GM23338 (cell line): ENCODE measurements at regions not wholly inside any gene's neighbourhood (a gene's known extent, or its start where the extent isn't known, plus 50 kb on each side); places are given as distances from the start of the nearest gene placed in this dataset.

ENCODE experiments used
- ATAC-seq: fragments of 200-7000 bp; cut with Tn5 transposase; 3 replicates; pipeline ENCODE4 v1.9.1; 2020
- DNase-seq: peaks from one replicate; pipeline ENCODE4 v3.0.0-alpha.2; 2015; ENCODE audit warnings: low spot score
- H2AFZ ChIP-seq: fragments of 200-600 bp; sonication (generic); 2 replicates; pipeline ENCODE4 v1.8.0; 2016; ENCODE audit warnings: antibody characterized with exemption, mild to moderate bottlenecking, moderate library complexity
- H3F3A ChIP-seq: fragments of 200-600 bp; sonication (generic); replicated peaks from 2 replicates; pipeline ENCODE4 v1.8.0; 2017; ENCODE audit warnings: antibody characterized with exemption, mixed run types, low read depth
- H3K27ac ChIP-seq: fragments of 200-600 bp; sonication (generic); 2 replicates; pipeline ENCODE4 v1.6.1; 2016; ENCODE audit warnings: low read depth
- H3K27me3 ChIP-seq: fragments of 200-600 bp; sonication (generic); 2 replicates; pipeline ENCODE4 v1.8.0; 2016; ENCODE audit warnings: mild to moderate bottlenecking, mixed run types, moderate library complexity; ENCODE audit not compliant: insufficient read depth
- H3K36me3 ChIP-seq: fragments of 200-600 bp; sonication (generic); 2 replicates; pipeline ENCODE4 v1.8.0; 2016; ENCODE audit warnings: mild to moderate bottlenecking; ENCODE audit not compliant: insufficient read depth
- H3K4me1 ChIP-seq: fragments of 200-600 bp; sonication (generic); 2 replicates; pipeline ENCODE4 v1.8.0; 2016; ENCODE audit warnings: mild to moderate bottlenecking, moderate library complexity; ENCODE audit not compliant: insufficient read depth
- H3K4me2 ChIP-seq: fragments of 200-600 bp; sonication (generic); 2 replicates; pipeline ENCODE4 v1.7.1; 2017; ENCODE audit warnings: mixed run types
- H3K4me3 ChIP-seq: fragments of 200-600 bp; sonication (generic); 2 replicates; pipeline ENCODE4 v1.6.1; 2016; ENCODE audit warnings: mixed run types
- H3K79me2 ChIP-seq: fragments of 200-600 bp; sonication (generic); replicated peaks from 2 replicates; pipeline ENCODE4 v1.8.0; 2017; ENCODE audit warnings: mild to moderate bottlenecking; ENCODE audit not compliant: insufficient read depth
- H3K9me2 ChIP-seq: fragments of 200-600 bp; sonication (generic); 2 replicates; pipeline ENCODE4 v1.8.0; 2017; ENCODE audit not compliant: insufficient read depth
- H4K20me1 ChIP-seq: fragments of 200-600 bp; sonication (generic); replicated peaks from 2 replicates; pipeline ENCODE4 v1.8.0; 2017; ENCODE audit warnings: mild to moderate bottlenecking; ENCODE audit not compliant: insufficient read depth
- H3K27ac Mint-ChIP-seq: 2 replicates; pipeline ENCODE4 v1.8.0; 2020; ENCODE audit warnings: inconsistent platforms, mild to moderate bottlenecking, moderate library complexity, mixed read lengths
- H3K27me3 Mint-ChIP-seq: 3 replicates; pipeline ENCODE4 v1.8.0; 2022; ENCODE audit warnings: low read depth, mild to moderate bottlenecking, moderate library complexity, mixed read lengths, inconsistent platforms; ENCODE audit not compliant: insufficient read depth, poor library complexity
- H3K36me3 Mint-ChIP-seq: 3 replicates; pipeline ENCODE4 v1.8.0; 2021; ENCODE audit warnings: low read depth, mild to moderate bottlenecking, inconsistent platforms, moderate library complexity, mixed read lengths
- H3K4me1 Mint-ChIP-seq: 3 replicates; pipeline ENCODE4 v1.8.0; 2020; ENCODE audit warnings: mild to moderate bottlenecking, inconsistent platforms, mixed read lengths
- H3K4me3 Mint-ChIP-seq: 3 replicates; pipeline ENCODE4 v1.8.0; 2021; ENCODE audit warnings: moderate library complexity, mild to moderate bottlenecking, inconsistent platforms, mixed read lengths
- H3K9me3 Mint-ChIP-seq: 3 replicates; pipeline ENCODE4 v1.8.0; 2020; ENCODE audit warnings: moderate library complexity, mild to moderate bottlenecking, inconsistent platforms, mixed read lengths
- EZH2phosphoT487 ChIP-seq: fragments of 200-600 bp; sonication (generic); IDR thresholded peaks from one replicate; pipeline ENCODE4 v1.8.1; 2018; ENCODE audit warnings: antibody characterized with exemption; ENCODE audit not compliant: unreplicated experiment
- NANOG ChIP-seq: IDR thresholded peaks from 2 replicates; pipeline ENCODE4 v1.6.1; 2016; ENCODE audit warnings: antibody characterized with exemption, borderline replicate concordance
- REST ChIP-seq: IDR thresholded peaks from one replicate; pipeline ENCODE4 v1.6.1; 2018; ENCODE audit warnings: antibody characterized with exemption; ENCODE audit not compliant: unreplicated experiment
- ZNF462 ChIP-seq: fragments of 250-450 bp; sonication (Bioruptor Pico); IDR thresholded peaks from 2 replicates; pipeline ENCODE4 v1.5.0; 2020; ENCODE audit warnings: mild to moderate bottlenecking, moderate library complexity
- TF ChIP-seq, protein P1 (sequence below), 2 experiments: fragments of 200-600 bp in 1 of 2; sonication (generic) in 1 of 2; conservative IDR thresholded peaks; 2 replicates each; pipeline versions ENCODE4 v1.5.1 to v1.6.1; 2016 to 2017; ENCODE audit warnings: antibody characterized with exemption in 2 of 2, low read depth in 2 of 2, mild to moderate bottlenecking in 2 of 2, moderate library complexity in 1 of 2

GRCh38 chr4:144851948-144852347, 206.0 kb downstream of the HHIP start (continued):
- TF ChIP-seq ZNF462 (no peak), EZH2phosphoT487 (no peak)
- TF ChIP-seq, protein P1, sequence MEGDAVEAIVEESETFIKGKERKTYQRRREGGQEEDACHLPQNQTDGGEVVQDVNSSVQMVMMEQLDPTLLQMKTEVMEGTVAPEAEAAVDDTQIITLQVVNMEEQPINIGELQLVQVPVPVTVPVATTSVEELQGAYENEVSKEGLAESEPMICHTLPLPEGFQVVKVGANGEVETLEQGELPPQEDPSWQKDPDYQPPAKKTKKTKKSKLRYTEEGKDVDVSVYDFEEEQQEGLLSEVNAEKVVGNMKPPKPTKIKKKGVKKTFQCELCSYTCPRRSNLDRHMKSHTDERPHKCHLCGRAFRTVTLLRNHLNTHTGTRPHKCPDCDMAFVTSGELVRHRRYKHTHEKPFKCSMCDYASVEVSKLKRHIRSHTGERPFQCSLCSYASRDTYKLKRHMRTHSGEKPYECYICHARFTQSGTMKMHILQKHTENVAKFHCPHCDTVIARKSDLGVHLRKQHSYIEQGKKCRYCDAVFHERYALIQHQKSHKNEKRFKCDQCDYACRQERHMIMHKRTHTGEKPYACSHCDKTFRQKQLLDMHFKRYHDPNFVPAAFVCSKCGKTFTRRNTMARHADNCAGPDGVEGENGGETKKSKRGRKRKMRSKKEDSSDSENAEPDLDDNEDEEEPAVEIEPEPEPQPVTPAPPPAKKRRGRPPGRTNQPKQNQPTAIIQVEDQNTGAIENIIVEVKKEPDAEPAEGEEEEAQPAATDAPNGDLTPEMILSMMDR (conservative IDR thresholded peaks at IDR 0.05; ENCODE audit: low read depth in 2 of 2) = no peak

DNA sequence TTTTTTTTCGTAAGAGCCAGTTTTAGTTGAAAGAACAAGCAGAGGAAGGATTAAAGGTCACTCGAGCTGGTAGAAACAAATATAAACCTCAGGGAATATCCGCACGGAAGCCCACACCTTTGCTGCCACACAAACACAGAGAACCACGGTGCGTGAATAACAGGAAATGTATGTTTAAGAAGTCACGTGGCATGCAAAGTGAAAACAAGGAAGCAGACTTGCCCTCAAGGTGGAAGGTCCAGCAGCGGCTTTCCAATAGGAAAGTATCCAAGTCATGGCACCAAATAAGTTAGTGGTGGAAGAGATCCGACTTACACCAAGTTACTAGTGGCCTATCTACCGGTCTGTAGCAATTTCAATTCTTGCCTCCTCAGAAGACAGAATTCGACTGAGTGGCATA, 215.5 kb downstream of the HHIP start:
- H3K79me2 ChIP-seq = no peaks in the 10 kb centered on the region
- H3K4me1 Mint-ChIP-seq = no peaks in the 10 kb centered on the region
- H3K27me3 ChIP-seq = no peaks in the 10 kb centered on the region
- H3K36me3 Mint-ChIP-seq = peaks cover 9% of the 10 kb centered on the region; the same call in 2 of the 3 replicates
- H3K27ac Mint-ChIP-seq = peak overlapping the region; percentile 1; the same call in 1 of the 2 replicates
- H3K4me2 ChIP-seq = no peak overlapping the region
- ATAC-seq (no peak), DNase-seq (no peak)
- H3K27me3 Mint-ChIP-seq = no peaks in the 10 kb centered on the region
- no peak overlapping the region for H3K27ac ChIP-seq
- peaks cover 9% of the 10 kb centered on the region; the same call in 1 of the 2 replicates for H3K36me3 ChIP-seq
- no peaks in the 10 kb centered on the region; the same call in 1 of the 2 replicates for H3K9me2 ChIP-seq
- peaks cover 20% of the 10 kb centered on the region for H3K9me3 Mint-ChIP-seq
- no peak overlapping the region for H3K4me3 ChIP-seq
- H4K20me1 ChIP-seq = no peaks in the 10 kb centered on the region
- no peaks in the 10 kb centered on the region for H3K4me1 ChIP-seq
- no peaks in the 10 kb centered on the region for H3F3A ChIP-seq
- no peak overlapping the region for H3K4me3 Mint-ChIP-seq
- H2AFZ ChIP-seq = peak overlapping the region; percentile 56; the same call in 1 of the 2 replicates
- TF ChIP-seq EZH2phosphoT487 (no peak), REST (no peak), NANOG (no peak)
